Mesendoderm (in vitro differentiated cells): ENCODE measurements at regions not wholly inside any gene's neighbourhood (a gene's known extent, or its start where the extent isn't known, plus 50 kb on each side); places are given as distances from the start of the nearest gene placed in this dataset.

Experiments used
- DNase-seq: peaks from one replicate; pipeline ENCODE4 v3.0.0; 2013
- H2AK5ac ChIP-seq: 2 replicates; pipeline ENCODE4 v1.6.1; 2013; ENCODE audit warnings: low read length, inconsistent platforms
- H2BK120ac ChIP-seq: 2 replicates; pipeline ENCODE4 v1.6.1; 2013; ENCODE audit warnings: low read depth, mild to moderate bottlenecking, low read length, moderate library complexity, mixed read lengths
- H2BK15ac ChIP-seq: replicated peaks from 2 replicates; pipeline ENCODE4 v1.6.1; 2013; ENCODE audit warnings: low read depth, mild to moderate bottlenecking, moderate library complexity
- H2BK5ac ChIP-seq: 2 replicates; pipeline ENCODE4 v1.6.1; 2013; ENCODE audit warnings: low read length, inconsistent platforms
- H3K18ac ChIP-seq: 2 replicates; pipeline ENCODE4 v1.6.1; 2013; ENCODE audit warnings: mild to moderate bottlenecking, low read length, mixed read lengths
- H3K23ac ChIP-seq: one replicate; pipeline ENCODE4 v1.6.1; 2013; ENCODE audit warnings: low read length
- H3K27ac ChIP-seq: 2 replicates; pipeline ENCODE4 v1.5.1; 2013; ENCODE audit warnings: low read depth, mild to moderate bottlenecking, inconsistent platforms, low read length, moderate library complexity
- H3K27me3 ChIP-seq: 2 replicates; pipeline ENCODE4 v1.6.1; 2013; ENCODE audit warnings: low read length, control low read depth, mild to moderate bottlenecking, inconsistent platforms; ENCODE audit not compliant: insufficient read depth, poor library complexity
- H3K36me3 ChIP-seq: 2 replicates; pipeline ENCODE4 v1.6.1; 2013; ENCODE audit warnings: low read length, inconsistent platforms; ENCODE audit not compliant: control insufficient read depth, insufficient read depth
- H3K4ac ChIP-seq: one replicate; pipeline ENCODE4 v1.6.1; 2013; ENCODE audit warnings: low read depth, mild to moderate bottlenecking, low read length, moderate library complexity
- H3K4me1 ChIP-seq: 2 replicates; pipeline ENCODE4 v1.6.1; 2013; ENCODE audit warnings: low read depth, low read length, inconsistent platforms; ENCODE audit not compliant: control insufficient read depth
- H3K4me2 ChIP-seq: 2 replicates; pipeline ENCODE4 v1.6.1; 2013; ENCODE audit warnings: low read length
- H3K4me3 ChIP-seq: 2 replicates; pipeline ENCODE4 v1.5.1; 2013; ENCODE audit warnings: mild to moderate bottlenecking, low read length
- H3K56ac ChIP-seq: one replicate; pipeline ENCODE4 v1.6.1; 2013; ENCODE audit warnings: low read length
- H3K79me1 ChIP-seq: 2 replicates; pipeline ENCODE4 v1.6.1; 2013; ENCODE audit warnings: low read length, inconsistent platforms
- H3K79me2 ChIP-seq: 2 replicates; pipeline ENCODE4 v1.6.1; 2013; ENCODE audit warnings: mild to moderate bottlenecking, low read length; ENCODE audit not compliant: control insufficient read depth, insufficient read depth
- H3K9ac ChIP-seq: 2 replicates; pipeline ENCODE4 v1.6.1; 2013; ENCODE audit warnings: low read length, inconsistent platforms
- H4K5ac ChIP-seq: one replicate; pipeline ENCODE4 v1.6.1; 2013; ENCODE audit warnings: low read length
- H4K8ac ChIP-seq: one replicate; pipeline ENCODE4 v1.6.1; 2013; ENCODE audit warnings: low read depth, mild to moderate bottlenecking, control low read depth, low read length, moderate library complexity
- WGBS: extraction: QIAGEN DNeasy Blood & Tissue Kit; methylation state at CpG from one replicate; pipeline ENCODE4 v1.1.7; 2013; ENCODE audit warnings: low lambda C conversion rate, missing lambda C conversion rate; ENCODE audit not compliant: insufficient coverage; ENCODE audit errors: extremely low coverage; 5-methylcytosine and 5-hydroxymethylcytosine counted together

DNA sequence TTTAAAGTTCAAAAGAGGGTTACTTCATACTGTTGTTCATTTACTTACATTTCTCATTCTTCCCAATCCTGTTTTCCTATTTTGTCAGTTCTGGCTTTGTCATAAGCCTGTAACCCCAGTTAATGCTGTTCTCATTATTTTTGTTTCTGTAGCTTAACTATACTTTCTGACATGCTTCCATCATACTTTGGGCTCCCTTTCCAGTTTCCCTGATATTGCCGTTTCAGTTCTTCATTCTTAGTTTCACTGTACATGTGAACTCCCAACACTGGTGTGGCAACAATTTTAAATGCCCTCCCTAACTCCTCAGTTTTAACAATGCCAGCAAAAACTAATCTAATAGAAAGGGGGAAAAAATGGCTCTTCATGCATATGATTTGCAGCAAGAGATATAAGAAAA is 456.7 kb downstream of the LMO4 start:
- H4K5ac ChIP-seq, result no peak overlapping the region
- H3K9ac ChIP-seq, result no peak overlapping the region
- H3K27me3 ChIP-seq, result no peaks in the 10 kb centered on the region
- no peak overlapping the region for H3K4me3 ChIP-seq
- no peaks in the 10 kb centered on the region for H3K36me3 ChIP-seq
- H3K27ac ChIP-seq, result no peak overlapping the region
- no CpG with 5 or more reads among the region's 1 CpG for WGBS
- no peak overlapping the region for H3K4ac ChIP-seq
- H3K18ac ChIP-seq, result no peak overlapping the region
- H3K4me1 ChIP-seq, result peaks cover 8% of the 10 kb centered on the region
- no peak overlapping the region for H3K56ac ChIP-seq
- no peak overlapping the region for H2BK15ac ChIP-seq
- no peak overlapping the region for H2BK5ac ChIP-seq
- no peak overlapping the region for H4K8ac ChIP-seq
- H2BK120ac ChIP-seq, result no peak overlapping the region
- no peaks in the 10 kb centered on the region for H3K79me1 ChIP-seq
- no peak overlapping the region for H3K4me2 ChIP-seq
- no peak for DNase-seq
- no peak overlapping the region for H3K23ac ChIP-seq
- H2AK5ac ChIP-seq, result no peak overlapping the region
- H3K79me2 ChIP-seq, result no peaks in the 10 kb centered on the region

GRCh38 chr1:87786229-87786628 is 457.5 kb downstream of the LMO4 start:
- Histone ChIP-seq H3K27ac (no peak overlapping the region), H3K4me2 (no peak overlapping the region), H2BK120ac (no peak overlapping the region), H3K79me1 (no peaks in the 10 kb centered on the region), H3K23ac (no peak overlapping the region), H3K9ac (no peak overlapping the region), H3K36me3 (no peaks in the 10 kb centered on the region), H3K4me3 (no peak overlapping the region), H3K4ac (no peak overlapping the region), H2BK15ac (no peak overlapping the region), H2BK5ac (no peak overlapping the region), H3K4me1 (peaks cover 8% of the 10 kb centered on the region), H3K56ac (no peak overlapping the region), H3K18ac (no peak overlapping the region), H2AK5ac (no peak overlapping the region), H3K27me3 (no peaks in the 10 kb centered on the region), H3K79me2 (no peaks in the 10 kb centered on the region), H4K8ac (no peak overlapping the region), H4K5ac (no peak overlapping the region)
- no CpG with 5 or more reads among the region's 1 CpG for WGBS
- no peak for DNase-seq

DNA sequence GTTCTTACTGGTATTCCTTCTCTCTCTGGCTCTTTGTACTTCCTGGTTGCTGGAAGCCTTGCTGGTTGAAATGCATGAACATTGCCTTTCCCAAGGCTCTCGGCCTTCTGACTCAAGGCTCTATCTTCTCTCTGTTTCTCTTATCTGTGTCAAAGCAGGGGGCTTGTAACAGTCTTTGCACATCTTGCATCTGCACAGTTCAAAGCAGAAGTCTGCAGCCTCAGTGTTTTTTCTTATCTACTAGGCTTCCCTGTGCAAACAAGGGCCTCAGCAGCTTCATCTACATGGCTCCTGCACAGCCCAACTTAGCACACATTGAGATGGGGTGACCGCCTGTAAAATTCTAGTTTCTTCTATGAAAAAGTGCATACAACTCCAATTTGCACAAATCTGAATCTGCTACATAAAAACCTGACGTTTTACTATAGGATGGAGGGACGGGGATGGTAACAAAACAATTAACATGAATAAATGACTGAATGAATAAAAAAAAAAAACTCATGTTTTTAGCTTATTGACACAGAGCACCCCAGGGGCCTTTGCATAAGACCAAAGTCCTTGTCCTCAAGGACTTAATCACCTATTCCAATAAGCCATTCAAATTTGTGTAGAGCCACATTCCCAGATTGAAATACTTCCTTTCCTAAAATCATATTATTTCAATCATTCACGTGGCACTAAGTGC is 458.3 kb downstream of the LMO4 start:
- no peak overlapping the region for H3K18ac ChIP-seq
- H3K27me3 ChIP-seq, result no peaks in the 10 kb centered on the region
- H2BK15ac ChIP-seq, result no peak overlapping the region
- H3K79me1 ChIP-seq, result no peaks in the 10 kb centered on the region
- no peaks in the 10 kb centered on the region for H3K36me3 ChIP-seq
- H3K4ac ChIP-seq, result no peak overlapping the region
- H3K79me2 ChIP-seq, result no peaks in the 10 kb centered on the region
- H3K56ac ChIP-seq, result no peak overlapping the region
- no peak overlapping the region for H2BK5ac ChIP-seq
- no peak overlapping the region for H4K5ac ChIP-seq
- H3K27ac ChIP-seq, result no peak overlapping the region
- no peak overlapping the region for H2BK120ac ChIP-seq
- no peak overlapping the region for H3K4me3 ChIP-seq
- H3K4me2 ChIP-seq, result no peak overlapping the region
- H2AK5ac ChIP-seq, result no peak overlapping the region
- H3K4me1 ChIP-seq, result peaks cover 8% of the 10 kb centered on the region
- peak; percentile 81 for DNase-seq
- WGBS, result no CpG with 5 or more reads among the region's 5 CpGs
- H3K23ac ChIP-seq, result no peak overlapping the region
- no peak overlapping the region for H4K8ac ChIP-seq
- no peak overlapping the region for H3K9ac ChIP-seq

DNA sequence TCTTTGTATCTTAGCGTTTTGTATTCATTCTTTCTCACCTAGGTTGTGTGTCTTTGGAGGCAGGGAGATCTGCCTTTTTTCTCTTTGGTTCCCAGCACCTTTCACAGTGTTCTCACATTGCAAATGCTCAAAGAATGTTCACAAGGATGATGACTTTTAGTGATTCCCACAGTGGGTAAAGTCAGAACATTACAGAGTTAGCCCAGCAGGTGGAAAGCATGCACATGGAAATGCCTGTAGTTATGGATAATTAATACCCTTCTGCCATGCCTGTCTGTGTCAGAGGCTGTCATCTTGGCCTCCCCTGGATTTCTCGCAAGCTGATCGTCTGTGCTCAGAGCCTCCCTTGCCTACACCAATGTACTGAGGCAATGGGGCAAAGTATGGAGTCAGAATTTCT is 458.9 kb downstream of the LMO4 start:
- Histone ChIP-seq H4K8ac (no peak overlapping the region), H3K18ac (no peak overlapping the region), H4K5ac (no peak overlapping the region), H3K79me1 (no peaks in the 10 kb centered on the region), H3K56ac (no peak overlapping the region), H3K79me2 (no peaks in the 10 kb centered on the region), H2AK5ac (no peak overlapping the region), H2BK120ac (no peak overlapping the region), H3K4me3 (no peak overlapping the region), H3K23ac (no peak overlapping the region), H3K9ac (no peak overlapping the region), H2BK5ac (no peak overlapping the region), H3K27me3 (no peaks in the 10 kb centered on the region), H3K4ac (no peak overlapping the region), H2BK15ac (no peak overlapping the region), H3K4me2 (no peak overlapping the region), H3K27ac (peak overlapping the region; percentile 58), H3K4me1 (peaks cover 8% of the 10 kb centered on the region), H3K36me3 (no peaks in the 10 kb centered on the region)
- no CpG with 5 or more reads among the region's 3 CpGs for WGBS
- DNase-seq, result peak; percentile 63

DNA sequence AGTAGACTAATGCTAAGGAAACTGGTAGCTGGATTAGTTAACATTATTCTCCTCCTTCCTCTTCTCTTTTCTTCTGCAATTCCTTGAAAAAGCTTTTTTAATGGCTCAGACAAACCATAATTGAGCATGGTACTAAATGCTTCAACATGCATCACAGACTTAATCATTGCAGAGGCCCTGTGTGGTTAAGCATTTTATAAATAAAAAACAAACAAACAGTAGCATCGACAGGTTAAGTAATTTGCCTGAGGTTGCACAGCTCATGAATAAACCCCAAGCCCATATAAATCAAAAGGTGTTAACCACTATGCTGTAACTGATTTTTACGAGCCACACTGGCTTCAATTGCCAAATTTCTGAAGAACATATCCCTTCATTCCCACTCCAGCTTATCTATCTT is 462.1 kb downstream of the LMO4 start:
- H3K18ac ChIP-seq, result no peak overlapping the region
- no peaks in the 10 kb centered on the region for H3K79me2 ChIP-seq
- H3K4ac ChIP-seq, result no peak overlapping the region
- H3K9ac ChIP-seq, result no peak overlapping the region
- H4K5ac ChIP-seq, result no peak overlapping the region
- WGBS, result no CpG with 5 or more reads among the region's 2 CpGs
- H3K56ac ChIP-seq, result no peak overlapping the region
- H3K79me1 ChIP-seq, result no peaks in the 10 kb centered on the region
- no peak overlapping the region for H3K4me3 ChIP-seq
- no peak overlapping the region for H2AK5ac ChIP-seq
- no peak overlapping the region for H3K27ac ChIP-seq
- no peaks in the 10 kb centered on the region for H3K36me3 ChIP-seq
- no peak overlapping the region for H2BK120ac ChIP-seq
- peaks cover 8% of the 10 kb centered on the region for H3K4me1 ChIP-seq
- H3K27me3 ChIP-seq, result no peaks in the 10 kb centered on the region
- no peak overlapping the region for H2BK15ac ChIP-seq
- H4K8ac ChIP-seq, result no peak overlapping the region
- no peak overlapping the region for H2BK5ac ChIP-seq
- no peak overlapping the region for H3K23ac ChIP-seq
- no peak overlapping the region for H3K4me2 ChIP-seq
- DNase-seq, result no peak
